Left lung (tissue), 4 donors: ENCODE measurements at regions not wholly inside any gene's neighbourhood (a gene's known extent, or its start where the extent isn't known, plus 50 kb on each side); places are given as distances from the start of the nearest gene placed in this dataset.
A peak's percentile ranks its signal among the peaks of the same experiment; 100 is the strongest.

Experiments
- ATAC-seq: fragments of 200-7000 bp; cut with Tn5 transposase; one replicate; pipeline ENCODE4 v1.9.1; 2020; ENCODE audit warnings: moderate library complexity
- DNase-seq, 4 donors: peaks; one replicate each; pipeline ENCODE4 v3.0.0-alpha.2; 2013 to 2020
- H3K27ac ChIP-seq, 2 donors: fragments of 200-600 bp; sonication (generic) in 1 of 2; one replicate each; pipeline versions ENCODE4 v1.5.0 to v1.8.0; 2020 to 2021
- H3K27me3 ChIP-seq, 2 donors: fragments of 200-600 bp; sonication (generic) in 1 of 2; one replicate each; pipeline versions ENCODE4 v1.5.0 to v1.8.0; 2020 to 2021
- H3K36me3 ChIP-seq, 2 donors: fragments of 200-600 bp; sonication (generic) in 1 of 2; one replicate each; pipeline versions ENCODE4 v1.5.0 to v1.8.0; 2020 to 2021
- H3K4me1 ChIP-seq, 2 donors: fragments of 200-600 bp; one replicate each; pipeline ENCODE4 v1.8.0; 2021
- H3K4me3 ChIP-seq, 2 donors: fragments of 200-600 bp; sonication (generic) in 1 of 2; one replicate each; pipeline versions ENCODE4 v1.5.0 to v1.8.0; 2020 to 2021; ENCODE audit warnings: mild to moderate bottlenecking in 1 of 2
- H3K9me3 ChIP-seq, 2 donors: fragments of 200-600 bp; sonication (generic) in 1 of 2; one replicate each; pipeline versions ENCODE4 v1.5.0 to v1.8.0; 2020 to 2021
- CTCF ChIP-seq, 2 donors: fragments of 200-600 bp; sonication (generic) in 1 of 2; IDR thresholded peaks; one replicate each; pipeline versions ENCODE4 v1.5.0 to v1.8.0; 2021; ENCODE audit warnings: antibody characterized with exemption in 2 of 2
- intact Hi-C, 2 donors: fragments of 100-400 bp; cut with DNase I; formaldehyde crosslinking; loops; one replicate each; pipeline versions ENCODE4 v1.11.2 to v1.14.2; 2022
- donor health status: DM: no; HTN: yes; CAD: no.
- donor health status: DM: no; HTN: no; CAD: no.

- Histone ChIP-seq H3K27ac (no peak overlapping the region), H3K9me3 (no peaks in the 10 kb centered on the region), H3K36me3 (no peaks in the 10 kb centered on the region), H3K4me3 (no peak overlapping the region), H3K4me1 (no peaks in the 10 kb centered on the region), H3K27me3 (no peaks in the 10 kb centered on the region)
- DNase-seq (peak in 2 of 4 donors; percentile 29 to 65), ATAC-seq (no peak)
- intact Hi-C loops: no loop called here
- no peak for TF ChIP-seq CTCF (IDR thresholded peaks at IDR 0.05)
Measured at GRCh38 chrX:69361311-69361845, 142.7 kb upstream of the NALF2 start.

- H3K27me3 ChIP-seq: no peaks in the 10 kb centered on the region
- no peaks in the 10 kb centered on the region for H3K4me1 ChIP-seq
- H3K9me3 ChIP-seq: no peaks in the 10 kb centered on the region
- DNase-seq (no peak), ATAC-seq (no peak)
- TF ChIP-seq CTCF (IDR thresholded peaks at IDR 0.05): no peak
- no peak overlapping the region for H3K27ac ChIP-seq
- no peaks in the 10 kb centered on the region for H3K36me3 ChIP-seq
- intact Hi-C loops: loop anchor here in 1 of 2 donors (5.0 kb wide), 1 partner anchor 50 kb away; no protein-coding TSS in a partner anchor
- no peak overlapping the region for H3K4me3 ChIP-seq
Measured at GRCh38 chrX:69357317-69357716, 146.8 kb upstream of the NALF2 start.

GRCh38 chrX:69324851-69325250 lies 159.6 kb upstream of the PJA1 start:
- intact Hi-C loops: no loop called here
- H3K36me3 ChIP-seq: no peaks in the 10 kb centered on the region
- no peak for TF ChIP-seq CTCF (IDR thresholded peaks at IDR 0.05)

GRCh38 chrX:69323786-69324720 lies 158.8 kb upstream of the PJA1 start:
- Histone ChIP-seq H3K27me3 (no peaks in the 10 kb centered on the region), H3K36me3 (no peaks in the 10 kb centered on the region), H3K4me1 (no peaks in the 10 kb centered on the region), H3K9me3 (no peaks in the 10 kb centered on the region), H3K27ac (no peak overlapping the region), H3K4me3 (no peak overlapping the region)
- intact Hi-C loops: no loop called here
- ATAC-seq (no peak), DNase-seq (no peak)
- no peak for TF ChIP-seq CTCF (IDR thresholded peaks at IDR 0.05)

More at GRCh38 chrX:69324851-69325250, 159.6 kb upstream of the PJA1 start:
- ATAC-seq: no peak
- no peaks in the 10 kb centered on the region for H3K4me1 ChIP-seq
- no peak for DNase-seq
- H3K9me3 ChIP-seq: no peaks in the 10 kb centered on the region
- no peak overlapping the region for H3K4me3 ChIP-seq
- no peak overlapping the region for H3K27ac ChIP-seq
- H3K27me3 ChIP-seq: no peaks in the 10 kb centered on the region

GRCh38 chrX:69321789-69322188 lies 156.5 kb upstream of the PJA1 start:
- no peak for ATAC-seq
- intact Hi-C loops: no loop called here

More at GRCh38 chrX:69321789-69322188, 156.5 kb upstream of the PJA1 start:
- H3K27me3 ChIP-seq: no peaks in the 10 kb centered on the region
- H3K4me1 ChIP-seq: no peaks in the 10 kb centered on the region
- H3K9me3 ChIP-seq: no peaks in the 10 kb centered on the region
- no peak overlapping the region for H3K27ac ChIP-seq
- no peak for DNase-seq
- TF ChIP-seq CTCF (IDR thresholded peaks at IDR 0.05): no peak
- no peaks in the 10 kb centered on the region for H3K36me3 ChIP-seq
- H3K4me3 ChIP-seq: no peak overlapping the region
